Endothelial cell of umbilical vein (primary cell): ENCODE measurements at regions not wholly inside any gene's neighbourhood (a gene's known extent, or its start where the extent isn't known, plus 50 kb on each side); places are given as distances from the start of the nearest gene placed in this dataset.

Experiments
- EZH2 ChIP-seq: IDR thresholded peaks from 2 replicates; pipeline ENCODE4 v1.6.1; 2012; ENCODE audit warnings: borderline replicate concordance, low read depth, mild to moderate bottlenecking, moderate library complexity, low read length, inconsistent platforms; ENCODE audit not compliant: severe bottlenecking
- MYC ChIP-seq: IDR thresholded peaks from one replicate; pipeline ENCODE4 v1.6.1; 2011; ENCODE audit warnings: mild to moderate bottlenecking, low read depth, low read length
- POLR2A ChIP-seq: IDR thresholded peaks from 2 replicates; pipeline ENCODE4 v1.6.1; 2012; ENCODE audit warnings: low read depth, mild to moderate bottlenecking, control low read depth, low read length
- POLR2AphosphoS5 ChIP-seq: IDR thresholded peaks from 2 replicates; pipeline ENCODE4 v1.6.1; 2012; ENCODE audit warnings: low read depth, mild to moderate bottlenecking, control low read depth, low read length, moderate library complexity; ENCODE audit not compliant: insufficient read depth
- TF ChIP-seq, protein P1 (sequence below), 2 donors: IDR thresholded peaks; 1 replicate in 1 of 2; 2 replicates in 1 of 2; pipeline ENCODE4 v1.5.1; 2011; ENCODE audit warnings: low read length in 2 of 2, mild to moderate bottlenecking in 2 of 2, moderate library complexity in 2 of 2, control low read depth in 1 of 2, inconsistent platforms in 1 of 2, low read depth in 1 of 2; ENCODE audit not compliant: insufficient read depth in 1 of 2; ENCODE audit errors: extremely low read depth in 1 of 2
- TF ChIP-seq, protein P2 (sequence below): IDR thresholded peaks from 2 replicates; pipeline ENCODE4 v1.6.1; 2011; ENCODE audit not compliant: insufficient read depth, insufficient read length

DNA sequence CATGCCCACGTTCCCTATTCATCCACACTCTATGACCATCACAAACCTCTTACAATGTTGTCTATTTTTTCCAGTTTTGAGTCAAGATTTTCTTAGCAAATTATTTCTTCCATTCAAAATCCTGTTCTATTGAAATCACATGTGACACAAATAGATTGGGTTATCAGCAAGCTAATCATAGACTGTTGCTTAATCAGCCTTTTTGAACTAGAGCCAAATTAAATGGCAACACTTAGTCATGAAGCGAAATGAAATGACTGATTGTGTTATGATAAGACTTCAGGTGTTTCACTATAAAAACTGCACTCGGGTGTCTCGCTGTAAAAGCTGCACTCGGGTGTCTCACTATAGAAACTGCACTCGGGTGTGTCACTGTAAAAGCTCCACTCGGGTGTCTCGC is 890.0 kb upstream of the FRG1 start:
- TF ChIP-seq, protein P1, sequence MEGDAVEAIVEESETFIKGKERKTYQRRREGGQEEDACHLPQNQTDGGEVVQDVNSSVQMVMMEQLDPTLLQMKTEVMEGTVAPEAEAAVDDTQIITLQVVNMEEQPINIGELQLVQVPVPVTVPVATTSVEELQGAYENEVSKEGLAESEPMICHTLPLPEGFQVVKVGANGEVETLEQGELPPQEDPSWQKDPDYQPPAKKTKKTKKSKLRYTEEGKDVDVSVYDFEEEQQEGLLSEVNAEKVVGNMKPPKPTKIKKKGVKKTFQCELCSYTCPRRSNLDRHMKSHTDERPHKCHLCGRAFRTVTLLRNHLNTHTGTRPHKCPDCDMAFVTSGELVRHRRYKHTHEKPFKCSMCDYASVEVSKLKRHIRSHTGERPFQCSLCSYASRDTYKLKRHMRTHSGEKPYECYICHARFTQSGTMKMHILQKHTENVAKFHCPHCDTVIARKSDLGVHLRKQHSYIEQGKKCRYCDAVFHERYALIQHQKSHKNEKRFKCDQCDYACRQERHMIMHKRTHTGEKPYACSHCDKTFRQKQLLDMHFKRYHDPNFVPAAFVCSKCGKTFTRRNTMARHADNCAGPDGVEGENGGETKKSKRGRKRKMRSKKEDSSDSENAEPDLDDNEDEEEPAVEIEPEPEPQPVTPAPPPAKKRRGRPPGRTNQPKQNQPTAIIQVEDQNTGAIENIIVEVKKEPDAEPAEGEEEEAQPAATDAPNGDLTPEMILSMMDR (IDR thresholded peaks at IDR 0.05; ENCODE audit: extremely low read depth in 1 of 2, insufficient read depth in 1 of 2, low read depth in 1 of 2, low read length in 2 of 2): no peak
- no peak for TF ChIP-seq POLR2A
- TF ChIP-seq POLR2AphosphoS5: no peak
- no peak for TF ChIP-seq MYC
- no peak for TF ChIP-seq EZH2
- TF ChIP-seq, protein P2, sequence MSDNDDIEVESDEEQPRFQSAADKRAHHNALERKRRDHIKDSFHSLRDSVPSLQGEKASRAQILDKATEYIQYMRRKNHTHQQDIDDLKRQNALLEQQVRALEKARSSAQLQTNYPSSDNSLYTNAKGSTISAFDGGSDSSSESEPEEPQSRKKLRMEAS: no peak
